K562 (cell line): ENCODE measurements at regions not wholly inside any gene's neighbourhood (a gene's known extent, or its start where the extent isn't known, plus 50 kb on each side); places are given as distances from the start of the nearest gene placed in this dataset.
A peak's percentile ranks its signal among the peaks of the same experiment; 100 is the strongest.

Experiments
- ATAC-seq: fragments of 200-7000 bp; cut with Tn5 transposase; 3 replicates; pipeline ENCODE4 v1.9.1; 2020; ENCODE audit warnings: moderate library complexity
- BruUV-seq: library from RNA; stranded (reverse); fragments of 400-500 nt; replicated peaks from 2 replicates; lab custom pipeline; 2021; lab: Mats Ljungman, UMichigan
- CTCF ChIA-PET: fragments of 300-600 bp; formaldehyde crosslinking; extraction: SDS; loops from one replicate; lab custom pipeline; 2021; ENCODE audit warnings: low intra/inter-chr PET ratio; lab: Yijun Ruan, JAX
- POLR2A ChIA-PET: fragments of 300-600, 350-650 bp; sonication (Branson Sonifier 250); formaldehyde crosslinking; extraction: SDS; loops from one replicate; lab custom pipeline; 2021; ENCODE audit warnings: antibody characterized with exemption, inconsistent platforms; lab: Yijun Ruan, JAX
- DNase-seq, 4 experiments: peaks; one replicate each; pipeline versions ENCODE4 v3.0.0 to v3.0.0-alpha.2; 2011 to 2018; ENCODE audit warnings: low spot score in 3 of 4, mixed read lengths in 3 of 4; ENCODE audit errors: extremely low read depth in 1 of 4
- FAIRE-seq: peaks from 2 replicates; lab custom pipeline; 2011; peaks lifted over from hg19 to GRCh38; lab: Jason Lieb, UNC
- H2AFZ ChIP-seq: 2 replicates; pipeline ENCODE4 v1.6.0; 2011; ENCODE audit warnings: low read depth, low read length, control low read depth, inconsistent platforms
- H3K27ac ChIP-seq: fragments of 200-600 bp; 3 replicates; pipeline ENCODE4 v1.8.0; 2011; ENCODE audit warnings: low read depth, mild to moderate bottlenecking, control low read depth, inconsistent platforms, low read length, moderate library complexity, mixed read lengths; ENCODE audit errors: extremely low read depth
- H3K27me3 ChIP-seq, 2 experiments: fragments of 300-600 bp in 1 of 2; 2 replicates in 1 of 2; 3 replicates in 1 of 2; pipeline versions ENCODE4 v1.6.0 to v1.8.0; 2011; ENCODE audit warnings: inconsistent platforms in 2 of 2, low read length in 2 of 2, mild to moderate bottlenecking in 1 of 2, mixed read lengths in 1 of 2, moderate library complexity in 1 of 2; ENCODE audit not compliant: control insufficient read depth in 2 of 2, insufficient read depth in 2 of 2
- H3K36me3 ChIP-seq: fragments of 300-600 bp; 3 replicates; pipeline ENCODE4 v1.8.0; 2011; ENCODE audit warnings: mild to moderate bottlenecking, low read length, inconsistent platforms; ENCODE audit not compliant: control insufficient read depth, insufficient read depth
- H3K4me1 ChIP-seq, 2 experiments: fragments of 200-600 bp in 1 of 2; replicated peaks in 1 of 2; 2 replicates in 1 of 2; 3 replicates in 1 of 2; pipeline versions ENCODE4 v1.5.1 to v1.8.0; 2011; ENCODE audit warnings: inconsistent platforms in 2 of 2, low read length in 2 of 2, mild to moderate bottlenecking in 1 of 2, mixed read lengths in 1 of 2, moderate library complexity in 1 of 2; ENCODE audit not compliant: control insufficient read depth in 2 of 2, insufficient read depth in 2 of 2
- H3K4me2 ChIP-seq: 2 replicates; pipeline ENCODE4 v1.6.1; 2011; ENCODE audit warnings: low read length, control low read depth, inconsistent platforms, mixed read lengths; ENCODE audit not compliant: insufficient read depth
- H3K4me3 ChIP-seq: fragments of 200-600 bp; sonication (generic), shearing (Covaris generic); 2 replicates; pipeline ENCODE4 v1.5.1; 2016; ENCODE audit warnings: control low read depth, inconsistent platforms
- H3K79me2 ChIP-seq: fragments of 200-600 bp; 3 replicates; pipeline ENCODE4 v1.8.0; 2011; ENCODE audit warnings: low read length, inconsistent platforms; ENCODE audit not compliant: control insufficient read depth, insufficient read depth
- H3K9ac ChIP-seq, 2 experiments: 2 replicates each; pipeline versions ENCODE4 v1.6.0 to v1.6.1; 2011; ENCODE audit warnings: low read depth in 2 of 2, low read length in 2 of 2, control low read depth in 1 of 2, inconsistent platforms in 1 of 2, mild to moderate bottlenecking in 1 of 2, mixed read lengths in 1 of 2; ENCODE audit not compliant: insufficient read depth in 1 of 2
- H3K9me1 ChIP-seq: one replicate; pipeline ENCODE4 v1.6.0; 2011; ENCODE audit warnings: inconsistent platforms, mild to moderate bottlenecking, low read length, moderate library complexity; ENCODE audit not compliant: control insufficient read depth, insufficient read depth
- H3K9me3 ChIP-seq: replicated peaks from 2 replicates; pipeline ENCODE4 v1.5.1; 2011; ENCODE audit warnings: low read depth, low read length, inconsistent platforms; ENCODE audit not compliant: control insufficient read depth, insufficient read depth
- H4K20me1 ChIP-seq: replicated peaks from 2 replicates; pipeline ENCODE4 v1.6.1; 2011; ENCODE audit warnings: low read length, inconsistent platforms, mixed read lengths; ENCODE audit not compliant: control insufficient read depth, insufficient read depth
- ATF1 ChIP-seq, 2 experiments: fragments of 450-650 bp in 1 of 2; IDR thresholded peaks; 2 replicates each; pipeline ENCODE4 v1.6.1; 2016; ENCODE audit warnings: missing compliant biosample characterization in 1 of 2, missing genetic modification characterization in 1 of 2
- BHLHE40 ChIP-seq: IDR thresholded peaks from 2 replicates; pipeline ENCODE4 v1.6.1; 2011; ENCODE audit warnings: low read length, improper control_type of control experiment
- BRD4 ChIP-seq: fragments of 200-600 bp; sonication (generic); IDR thresholded peaks from 2 replicates; pipeline ENCODE4 v1.6.1; 2017; ENCODE audit warnings: inconsistent platforms
- CGGBP1 ChIP-seq: fragments of 250-450 bp; sonication (Bioruptor Pico); IDR thresholded peaks from 2 replicates; pipeline ENCODE4 v1.9.0; 2021; ENCODE audit warnings: mild to moderate bottlenecking
- DPF2 ChIP-seq: fragments of 450-650 bp; IDR thresholded peaks from 2 replicates; pipeline ENCODE4 v1.6.1; 2016
- FOS ChIP-seq: IDR thresholded peaks from 3 replicates; pipeline ENCODE4 v1.6.1; 2011; ENCODE audit not compliant: insufficient read length; ENCODE audit errors: extremely low read depth
- FOSL1 ChIP-seq: fragments of 200-800 bp; sonication (Bioruptor generic); conservative IDR thresholded peaks from 2 replicates; pipeline ENCODE4 v1.6.1; 2016; ENCODE audit warnings: missing genetic modification characterization, missing compliant biosample characterization
- JUNB ChIP-seq: fragments of 450-650 bp; formaldehyde crosslinking; conservative IDR thresholded peaks from 2 replicates; pipeline ENCODE4 v1.4.0; 2020; ENCODE audit warnings: mild to moderate bottlenecking
- MAFF ChIP-seq: IDR thresholded peaks from 2 replicates; pipeline ENCODE4 v1.6.1; 2012; ENCODE audit warnings: low read length, improper control_type of control experiment
- NR2C1 ChIP-seq, 2 experiments: fragments of 450-650 bp; IDR thresholded peaks; 2 replicates each; pipeline ENCODE4 v1.6.1; 2017; ENCODE audit warnings: mild to moderate bottlenecking in 2 of 2, antibody characterized with exemption in 1 of 2, inconsistent platforms in 1 of 2, missing compliant biosample characterization in 1 of 2, missing genetic modification characterization in 1 of 2
- NR2C2 ChIP-seq, 2 experiments: fragments of 200-800 bp in 1 of 2; sonication (Bioruptor generic) in 1 of 2; sonication (generic) in 1 of 2; formaldehyde crosslinking in 1 of 2; IDR thresholded peaks; 2 replicates each; pipeline versions ENCODE4 v1.6.1 to v1.8.0; 2016 to 2022; ENCODE audit warnings: mild to moderate bottlenecking in 1 of 2, missing compliant biosample characterization in 1 of 2, missing genetic modification characterization in 1 of 2, missing genetic modification reagents in 1 of 2
- PHTF2 ChIP-seq: fragments of 250-450 bp; sonication (Bioruptor Pico); IDR thresholded peaks from 2 replicates; pipeline ENCODE4 v1.5.0; 2021; ENCODE audit warnings: mild to moderate bottlenecking
- SMAD4 ChIP-seq: fragments of 250-450 bp; sonication (Bioruptor Pico); conservative IDR thresholded peaks from 2 replicates; pipeline ENCODE4 v1.8.0; 2021; ENCODE audit warnings: inconsistent platforms, mild to moderate bottlenecking, moderate library complexity
- TBP ChIP-seq: optimal IDR thresholded peaks from 2 replicates; pipeline ENCODE3; 2011; ENCODE audit warnings: low read depth, low read length, improper control_type of control experiment
- TRIM24 ChIP-seq, 2 experiments: fragments of 450-650 bp; IDR thresholded peaks; 2 replicates each; pipeline ENCODE4 v1.6.1; 2016
- ZNF561 ChIP-seq: fragments of 450-650 bp; formaldehyde crosslinking; conservative IDR thresholded peaks from 2 replicates; pipeline ENCODE4 v1.4.0; 2020; ENCODE audit warnings: mild to moderate bottlenecking, moderate library complexity
- ZNF583 ChIP-seq: fragments of 250-450 bp; sonication (Bioruptor Pico); IDR thresholded peaks from 2 replicates; pipeline ENCODE4 v1.4.0; 2020
- ZNF766 ChIP-seq: fragments of 200-800 bp; sonication (Bioruptor generic); conservative IDR thresholded peaks from 2 replicates; pipeline ENCODE4 v1.6.1; 2016; ENCODE audit warnings: missing genetic modification characterization, missing compliant biosample characterization
- WGBS: fragments of 100-300 bp; shearing (Covaris generic); methylation state at CpG from one replicate; pipeline ENCODE4 v1.1.6; 2016; ENCODE audit warnings: low coverage, mixed read lengths; ENCODE audit not compliant: insufficient coverage; ENCODE audit errors: missing lambda C conversion rate; 5-methylcytosine and 5-hydroxymethylcytosine counted together
- in situ Hi-C: fragments of 300-500 bp; cut with MboI; formaldehyde crosslinking; loops from 4 replicates; pipeline ENCODE4 v1.15.0; 2018; ENCODE audit warnings: inconsistent platforms, mixed read lengths
- intact Hi-C: fragments of 100-400 bp; cut with micrococcal nuclease; formaldehyde crosslinking; loops from 2 replicates; pipeline ENCODE4 v1.14.2; 2022
- TF ChIP-seq, protein P1 (sequence below), 2 experiments: IDR thresholded peaks; 2 replicates each; pipeline ENCODE4 v1.6.1; 2012; ENCODE audit warnings: improper control_type of control experiment in 2 of 2, low read depth in 2 of 2, low read length in 2 of 2, borderline replicate concordance in 1 of 2
- TF ChIP-seq, protein P2 (sequence below): fragments of 450-650 bp; formaldehyde crosslinking; IDR thresholded peaks from 2 replicates; pipeline ENCODE4 v1.4.0; 2022; ENCODE audit warnings: missing genetic modification characterization

DNA sequence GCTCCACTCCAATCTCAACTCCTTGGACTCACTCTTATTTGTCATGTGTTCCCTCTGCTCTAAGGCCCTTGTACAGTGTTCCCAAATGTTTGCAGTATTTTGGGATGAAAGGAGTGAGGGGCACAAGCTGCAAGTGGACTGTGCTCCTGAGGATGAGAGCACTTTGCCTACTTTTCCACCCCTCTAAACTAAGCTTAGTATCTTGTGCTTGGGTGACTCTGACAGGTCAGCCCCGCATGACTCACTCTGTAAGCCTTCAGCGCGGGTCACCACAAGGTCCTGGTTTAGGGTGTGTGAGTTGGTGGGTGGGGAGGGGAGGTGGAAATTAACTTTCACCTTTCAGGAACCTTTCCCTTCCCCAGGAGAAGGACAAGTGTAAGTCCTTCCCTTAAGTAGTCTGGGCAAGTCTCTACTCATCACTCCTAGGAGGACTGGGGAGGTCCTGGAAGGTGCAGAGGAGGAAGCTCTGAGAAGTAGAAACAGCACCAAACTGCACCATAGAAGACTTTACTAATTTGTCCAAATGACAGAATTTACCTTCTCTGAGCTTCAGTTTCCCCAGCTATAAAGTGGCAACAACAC lies 68.8 kb upstream of the EPB41L1 start:
- BruUV-seq, result no TSS peak
- FAIRE-seq, result peak; percentile 99
- peak; percentile 98 for ATAC-seq
- Histone ChIP-seq H3K9ac (peak overlapping the region in 1 of 2 experiments; percentile 45; a peak in 3 of 4 replicates), H2AFZ (peak overlapping the region; percentile 73), H3K4me3 (no peak overlapping the region), H3K9me1 (no peaks in the 10 kb centered on the region), H3K36me3 (no peaks in the 10 kb centered on the region), H4K20me1 (no peaks in the 10 kb centered on the region), H3K4me2 (peak overlapping the region; percentile 68), H3K79me2 (no peaks in the 10 kb centered on the region), H3K27ac (peak overlapping the region; percentile 77), H3K4me1 (peaks cover 12 to 35% of the 10 kb centered on the region in 2 experiments), H3K27me3 (no peaks in the 10 kb centered on the region), H3K9me3 (no peaks in the 10 kb centered on the region; the same call in 1 of the 2 replicates)
- POLR2A ChIA-PET, result interaction anchor here (0.6 to 2.3 kb wide), 8 partner anchors 10 to 474 kb away, joined by 3 to 9 read pairs (median 3); no protein-coding TSS in a partner anchor
- intact Hi-C loops, result loop anchor here (5.0 kb wide), 1 partner anchor 33 kb away; no protein-coding TSS in a partner anchor
- in situ Hi-C loops, result no loop called here
- 5% methylated on average over 3 of the region's 3 CpGs for WGBS
- peak; percentile 67 to 91 (median 76) for DNase-seq
- CTCF ChIA-PET, result no interaction called here
- TF ChIP-seq ATF1 (CRISPR knock-in tag; IDR thresholded peaks at IDR 0.05), result no peak
- no peak for TF ChIP-seq ATF1 (tag; IDR thresholded peaks at IDR 0.05)
- TF ChIP-seq, protein P1, sequence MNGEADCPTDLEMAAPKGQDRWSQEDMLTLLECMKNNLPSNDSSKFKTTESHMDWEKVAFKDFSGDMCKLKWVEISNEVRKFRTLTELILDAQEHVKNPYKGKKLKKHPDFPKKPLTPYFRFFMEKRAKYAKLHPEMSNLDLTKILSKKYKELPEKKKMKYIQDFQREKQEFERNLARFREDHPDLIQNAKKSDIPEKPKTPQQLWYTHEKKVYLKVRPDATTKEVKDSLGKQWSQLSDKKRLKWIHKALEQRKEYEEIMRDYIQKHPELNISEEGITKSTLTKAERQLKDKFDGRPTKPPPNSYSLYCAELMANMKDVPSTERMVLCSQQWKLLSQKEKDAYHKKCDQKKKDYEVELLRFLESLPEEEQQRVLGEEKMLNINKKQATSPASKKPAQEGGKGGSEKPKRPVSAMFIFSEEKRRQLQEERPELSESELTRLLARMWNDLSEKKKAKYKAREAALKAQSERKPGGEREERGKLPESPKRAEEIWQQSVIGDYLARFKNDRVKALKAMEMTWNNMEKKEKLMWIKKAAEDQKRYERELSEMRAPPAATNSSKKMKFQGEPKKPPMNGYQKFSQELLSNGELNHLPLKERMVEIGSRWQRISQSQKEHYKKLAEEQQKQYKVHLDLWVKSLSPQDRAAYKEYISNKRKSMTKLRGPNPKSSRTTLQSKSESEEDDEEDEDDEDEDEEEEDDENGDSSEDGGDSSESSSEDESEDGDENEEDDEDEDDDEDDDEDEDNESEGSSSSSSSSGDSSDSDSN (IDR thresholded peaks at IDR 0.05; ENCODE audit: borderline replicate concordance in 1 of 2, low read depth in 2 of 2, low read length in 2 of 2), result peak; percentile 58 to 75; a peak in 1 of 4 replicates
- no peak for TF ChIP-seq ZNF583
- peak; percentile 48 for TF ChIP-seq BHLHE40
- TF ChIP-seq TRIM24 (IDR thresholded peaks at IDR 0.05), result peak in 1 of 2 experiments; percentile 18; a peak in 1 of 4 replicates
- peak; percentile 37 for TF ChIP-seq SMAD4 (CRISPR knock-in tag)
- peak; percentile 64 for TF ChIP-seq FOS
- TF ChIP-seq DPF2, result peak; percentile 90
- peak; percentile 97 for TF ChIP-seq FOSL1 (tag)
- TF ChIP-seq, protein P2, sequence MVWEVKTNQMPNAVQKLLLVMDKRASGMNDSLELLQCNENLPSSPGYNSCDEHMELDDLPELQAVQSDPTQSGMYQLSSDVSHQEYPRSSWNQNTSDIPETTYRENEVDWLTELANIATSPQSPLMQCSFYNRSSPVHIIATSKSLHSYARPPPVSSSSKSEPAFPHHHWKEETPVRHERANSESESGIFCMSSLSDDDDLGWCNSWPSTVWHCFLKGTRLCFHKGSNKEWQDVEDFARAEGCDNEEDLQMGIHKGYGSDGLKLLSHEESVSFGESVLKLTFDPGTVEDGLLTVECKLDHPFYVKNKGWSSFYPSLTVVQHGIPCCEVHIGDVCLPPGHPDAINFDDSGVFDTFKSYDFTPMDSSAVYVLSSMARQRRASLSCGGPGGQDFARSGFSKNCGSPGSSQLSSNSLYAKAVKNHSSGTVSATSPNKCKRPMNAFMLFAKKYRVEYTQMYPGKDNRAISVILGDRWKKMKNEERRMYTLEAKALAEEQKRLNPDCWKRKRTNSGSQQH (CRISPR knock-in tag), result no peak
- TF ChIP-seq MAFF, result no peak
- no peak for TF ChIP-seq ZNF561
- peak; percentile 76 for TF ChIP-seq NR2C1 (IDR thresholded peaks at IDR 0.05)
- peak; percentile 79 for TF ChIP-seq NR2C1 (tag; IDR thresholded peaks at IDR 0.05)
- no peak for TF ChIP-seq BRD4
- TF ChIP-seq TBP, result peak; percentile 33
- TF ChIP-seq CGGBP1 (CRISPR knock-in tag), result no peak
- TF ChIP-seq PHTF2 (CRISPR knock-in tag), result no peak
- TF ChIP-seq JUNB (CRISPR knock-in tag), result peak; percentile 65; the same call in 1 of the 2 replicates
- TF ChIP-seq NR2C2 (CRISPR knock-in tag; IDR thresholded peaks at IDR 0.05), result no peak
- TF ChIP-seq NR2C2 (tag; IDR thresholded peaks at IDR 0.05), result peak; percentile 81
- no peak for TF ChIP-seq ZNF766 (CRISPR knock-in tag)
